Liver (tissue), 8 donors: ENCODE measurements at regions not wholly inside any gene's neighbourhood (a gene's known extent, or its start where the extent isn't known, plus 50 kb on each side); places are given as distances from the start of the nearest gene placed in this dataset.

ENCODE experiments used
- DNase-seq: peaks from one replicate; pipeline ENCODE4 v3.0.0-alpha.2; 2017; ENCODE audit warnings: low spot score
- H3K27ac ChIP-seq, 2 donors: one replicate each; pipeline ENCODE4 v1.7.0; 2013; ENCODE audit warnings: inconsistent platforms in 2 of 2, low read length in 2 of 2, control low read depth in 1 of 2, low read depth in 1 of 2, mild to moderate bottlenecking in 1 of 2
- H3K27me3 ChIP-seq, 4 donors: one replicate each; pipeline versions ENCODE4 v1.6.1 to v1.7.0; 2013; ENCODE audit warnings: low read length in 3 of 4, inconsistent platforms in 1 of 4, mild to moderate bottlenecking in 1 of 4, moderate library complexity in 1 of 4; ENCODE audit not compliant: control insufficient read depth in 4 of 4, insufficient read depth in 4 of 4
- H3K36me3 ChIP-seq, 4 donors: one replicate each; pipeline versions ENCODE4 v1.6.1 to v1.7.0; 2013; ENCODE audit warnings: low read length in 3 of 4, mild to moderate bottlenecking in 3 of 4, low read depth in 1 of 4, moderate library complexity in 1 of 4; ENCODE audit not compliant: control insufficient read depth in 4 of 4, insufficient read depth in 3 of 4
- H3K4me1 ChIP-seq, 4 donors: one replicate each; pipeline versions ENCODE4 v1.6.1 to v1.7.0; 2013; ENCODE audit warnings: low read length in 3 of 4, mild to moderate bottlenecking in 3 of 4, moderate library complexity in 1 of 4; ENCODE audit not compliant: control insufficient read depth in 4 of 4, insufficient read depth in 4 of 4
- H3K4me3 ChIP-seq, 3 donors: one replicate each; pipeline versions ENCODE4 v1.6.1 to v1.7.0; 2013; ENCODE audit warnings: low read length in 3 of 3, control low read depth in 1 of 3, low read depth in 1 of 3, mild to moderate bottlenecking in 1 of 3
- H3K9ac ChIP-seq, 2 donors: one replicate each; pipeline ENCODE4 v1.7.0; 2013; ENCODE audit warnings: low read length in 2 of 2, mild to moderate bottlenecking in 2 of 2, moderate library complexity in 2 of 2, control low read depth in 1 of 2, low read depth in 1 of 2
- H3K9me3 ChIP-seq, 4 donors: one replicate each; pipeline versions ENCODE4 v1.6.1 to v1.7.0; 2013; ENCODE audit warnings: low read length in 3 of 4; ENCODE audit not compliant: control insufficient read depth in 4 of 4
- ATF3 ChIP-seq: IDR thresholded peaks from 2 replicates; pipeline ENCODE4 v1.6.1; 2016; ENCODE audit warnings: antibody characterized with exemption
- CTCF ChIP-seq: fragments of 150-350 bp; IDR thresholded peaks from 2 replicates; pipeline ENCODE4 v1.5.1; 2017; ENCODE audit warnings: improper control_type of control experiment, low read depth, low read length; ENCODE audit not compliant: missing input control
- EGR1 ChIP-seq, 2 donors: IDR thresholded peaks; 2 replicates each; pipeline ENCODE4 v1.6.1; 2016 to 2018; ENCODE audit warnings: antibody characterized with exemption in 2 of 2, low read depth in 2 of 2
- FOXA1 ChIP-seq: IDR thresholded peaks from 2 replicates; pipeline ENCODE4 v1.6.1; 2016; ENCODE audit warnings: antibody characterized with exemption
- GABPA ChIP-seq, 2 donors: IDR thresholded peaks in 1 of 2; conservative IDR thresholded peaks in 1 of 2; 2 replicates each; pipeline ENCODE4 v1.6.1; 2016; ENCODE audit warnings: antibody characterized with exemption in 2 of 2, mild to moderate bottlenecking in 1 of 2, moderate library complexity in 1 of 2
- HNF4A ChIP-seq, 2 donors: conservative IDR thresholded peaks; 2 replicates each; pipeline ENCODE4 v1.6.1; 2016; ENCODE audit warnings: antibody characterized with exemption in 2 of 2, mild to moderate bottlenecking in 2 of 2
- JUND ChIP-seq, 2 donors: IDR thresholded peaks; 2 replicates each; pipeline ENCODE4 v1.6.1; 2016; ENCODE audit warnings: antibody characterized with exemption in 2 of 2
- MAX ChIP-seq: IDR thresholded peaks from 2 replicates; pipeline ENCODE4 v1.6.1; 2016; ENCODE audit warnings: antibody characterized with exemption
- NR2F2 ChIP-seq: IDR thresholded peaks from 2 replicates; pipeline ENCODE4 v1.6.1; 2016; ENCODE audit warnings: antibody characterized with exemption
- REST ChIP-seq: IDR thresholded peaks from 2 replicates; pipeline ENCODE4 v1.6.1; 2016; ENCODE audit warnings: antibody characterized with exemption, mild to moderate bottlenecking
- RXRA ChIP-seq, 2 donors: IDR thresholded peaks; 2 replicates each; pipeline ENCODE4 v1.6.1; 2017 to 2018; ENCODE audit warnings: antibody characterized with exemption in 2 of 2, mild to moderate bottlenecking in 1 of 2
- SP1 ChIP-seq: IDR thresholded peaks from 2 replicates; pipeline ENCODE4 v1.6.1; 2018; ENCODE audit warnings: antibody characterized with exemption, mild to moderate bottlenecking
- TAF1 ChIP-seq: conservative IDR thresholded peaks from 2 replicates; pipeline ENCODE4 v1.6.1; 2016; ENCODE audit warnings: antibody characterized with exemption, mild to moderate bottlenecking
- YY1 ChIP-seq: IDR thresholded peaks from 2 replicates; pipeline ENCODE4 v1.6.1; 2016; ENCODE audit warnings: antibody characterized with exemption, mild to moderate bottlenecking
- ZBTB33 ChIP-seq: IDR thresholded peaks from 2 replicates; pipeline ENCODE4 v1.6.1; 2016; ENCODE audit warnings: antibody characterized with exemption
- WGBS: extraction: QIAGEN DNeasy Blood & Tissue Kit; methylation state at CpG from one replicate; pipeline ENCODE4 v1.1.7; 2013; 5-methylcytosine and 5-hydroxymethylcytosine counted together
- donor health status: healthy.
- donor health status: healthy.
- donor health status: healthy.
- donor health status: healthy.
- donor health status: healthy.

GRCh38 chr1:194181845-194182244 is 995.4 kb upstream of the B3GALT2 start:
- H3K27me3 ChIP-seq = no peaks in the 10 kb centered on the region
- H3K9ac ChIP-seq = no peak overlapping the region
- H3K27ac ChIP-seq = no peak overlapping the region
- H3K9me3 ChIP-seq = peaks cover 0 to 7% (median 2%) of the 10 kb centered on the region in 4 donors
- no peak for DNase-seq
- WGBS = 90% methylated on average over 5 of the region's 5 CpGs
- H3K36me3 ChIP-seq = no peaks in the 10 kb centered on the region
- H3K4me3 ChIP-seq = no peak overlapping the region
- TF ChIP-seq FOXA1 = no peak
- no peak for TF ChIP-seq SP1
- TF ChIP-seq HNF4A (conservative IDR thresholded peaks at IDR 0.05) = no peak
- no peak for TF ChIP-seq RXRA (IDR thresholded peaks at IDR 0.05)
- TF ChIP-seq ZBTB33 = no peak
- TF ChIP-seq MAX = no peak
- no peak for TF ChIP-seq NR2F2
- no peak for TF ChIP-seq JUND (IDR thresholded peaks at IDR 0.05)
- no peak for TF ChIP-seq GABPA (IDR thresholded peaks at IDR 0.05 in 1 of 2, conservative IDR thresholded peaks at IDR 0.05 in 1 of 2)
- no peaks in the 10 kb centered on the region for H3K4me1 ChIP-seq

- H3K9me3 ChIP-seq = peaks cover 0 to 1% (median 0%) of the 10 kb centered on the region in 4 donors
- no peak overlapping the region for H3K9ac ChIP-seq
- no peaks in the 10 kb centered on the region for H3K27me3 ChIP-seq
- 63% methylated on average over 2 of the region's 2 CpGs for WGBS
- DNase-seq = no peak
- no peaks in the 10 kb centered on the region for H3K4me1 ChIP-seq
- H3K4me3 ChIP-seq = no peak overlapping the region
- no peaks in the 10 kb centered on the region for H3K36me3 ChIP-seq
- no peak overlapping the region for H3K27ac ChIP-seq
- TF ChIP-seq SP1 (no peak), TAF1 (no peak), ATF3 (no peak), REST (no peak)
These were observed 989.8 kb upstream of the B3GALT2 start for GRCh38 chr1:194176212-194176611.

GRCh38 chr1:194175251-194175650 is 988.8 kb upstream of the B3GALT2 start:
- H3K9ac ChIP-seq = no peak overlapping the region
- no peaks in the 10 kb centered on the region for H3K36me3 ChIP-seq
- DNase-seq = no peak
- WGBS = 96% methylated on average over 1 of the region's 1 CpG
- no peaks in the 10 kb centered on the region for H3K9me3 ChIP-seq
- H3K27me3 ChIP-seq = no peaks in the 10 kb centered on the region
- H3K27ac ChIP-seq = no peak overlapping the region
- H3K4me1 ChIP-seq = no peaks in the 10 kb centered on the region
- H3K4me3 ChIP-seq = no peak overlapping the region
- TF ChIP-seq TAF1 (no peak), EGR1 (IDR thresholded peaks at IDR 0.05; ENCODE audit: low read depth in 2 of 2) (no peak), RXRA (IDR thresholded peaks at IDR 0.05) (no peak), HNF4A (conservative IDR thresholded peaks at IDR 0.05) (no peak), YY1 (no peak), REST (no peak), MAX (no peak), JUND (IDR thresholded peaks at IDR 0.05) (no peak), CTCF (no peak)
